ENCODE measurements at regions not wholly inside any gene's neighbourhood (a gene's known extent, or its start where the extent isn't known, plus 50 kb on each side); places are given as distances from the start of the nearest gene placed in this dataset.

GRCh38 chr2:21676676-21677075 is 552.9 kb downstream of the TDRD15 start:
- no peak for DNase-seq (ENCODE audit: low read depth in 2 of 2, low spot score in 1 of 2)

- DNase-seq (ENCODE audit: low read depth in 2 of 2, low spot score in 1 of 2) = no peak
Measured at GRCh38 chr2:21683838-21684237, 560.1 kb downstream of the TDRD15 start.

GRCh38 chr2:21687589-21687988 is 563.8 kb downstream of the TDRD15 start:
- no peak for DNase-seq (ENCODE audit: low read depth in 2 of 2, low spot score in 1 of 2)

GRCh38 chr2:21690005-21690404 is 566.2 kb downstream of the TDRD15 start:
- DNase-seq (ENCODE audit: low read depth in 2 of 2, low spot score in 1 of 2) = no peak

- DNase-seq (ENCODE audit: low read depth in 2 of 2, low spot score in 1 of 2) = no peak
Measured at GRCh38 chr2:21693081-21693480, 569.3 kb downstream of the TDRD15 start.

GRCh38 chr2:21694079-21694878 is 570.5 kb downstream of the TDRD15 start:
- no peak for DNase-seq (ENCODE audit: low read depth in 2 of 2, low spot score in 1 of 2)

GRCh38 chr2:21696900-21697299 is 573.1 kb downstream of the TDRD15 start:
- no peak for DNase-seq (ENCODE audit: low read depth in 2 of 2, low spot score in 1 of 2)

- DNase-seq (ENCODE audit: low read depth in 2 of 2, low spot score in 1 of 2) = no peak
Measured at GRCh38 chr2:21700644-21701043, 576.9 kb downstream of the TDRD15 start.

GRCh38 chr2:21710031-21710430 is 586.3 kb downstream of the TDRD15 start:
- DNase-seq (ENCODE audit: low read depth in 2 of 2, low spot score in 1 of 2) = no peak

- no peak for DNase-seq (ENCODE audit: low read depth in 2 of 2, low spot score in 1 of 2)
Measured at GRCh38 chr2:21710496-21710895, 586.7 kb downstream of the TDRD15 start.

GRCh38 chr2:21715887-21716286 is 592.1 kb downstream of the TDRD15 start:
- DNase-seq (ENCODE audit: low read depth in 2 of 2, low spot score in 1 of 2) = no peak

GRCh38 chr2:21727101-21727500 is 603.3 kb downstream of the TDRD15 start:
- DNase-seq (ENCODE audit: low read depth in 2 of 2, low spot score in 1 of 2) = no peak

- no peak for DNase-seq (ENCODE audit: low read depth in 2 of 2, low spot score in 1 of 2)
Measured at GRCh38 chr2:21728133-21728532, 604.4 kb downstream of the TDRD15 start.

GRCh38 chr2:21730141-21730540 is 606.4 kb downstream of the TDRD15 start:
- DNase-seq (ENCODE audit: low read depth in 2 of 2, low spot score in 1 of 2) = no peak

GRCh38 chr2:21740484-21740883 is 616.7 kb downstream of the TDRD15 start:
- no peak for DNase-seq (ENCODE audit: low read depth in 2 of 2, low spot score in 1 of 2)

GRCh38 chr2:21746499-21746898 is 622.7 kb downstream of the TDRD15 start:
- no peak for DNase-seq (ENCODE audit: low read depth in 2 of 2, low spot score in 1 of 2)

- DNase-seq (ENCODE audit: low read depth in 2 of 2, low spot score in 1 of 2) = no peak
Measured at GRCh38 chr2:21748501-21748900, 624.7 kb downstream of the TDRD15 start.

GRCh38 chr2:21754164-21754788 is 630.5 kb downstream of the TDRD15 start:
- no peak for DNase-seq (ENCODE audit: low read depth in 2 of 2, low spot score in 1 of 2)

- no peak for DNase-seq (ENCODE audit: low read depth in 2 of 2, low spot score in 1 of 2)
Measured at GRCh38 chr2:21757805-21758430, 634.1 kb downstream of the TDRD15 start.

- DNase-seq (ENCODE audit: low read depth in 2 of 2, low spot score in 1 of 2) = no peak
Measured at GRCh38 chr2:21759819-21760218, 636.1 kb downstream of the TDRD15 start.

- DNase-seq (ENCODE audit: low read depth in 2 of 2, low spot score in 1 of 2) = no peak
Measured at GRCh38 chr2:21761361-21761760, 637.6 kb downstream of the TDRD15 start.

- DNase-seq (ENCODE audit: low read depth in 2 of 2, low spot score in 1 of 2) = no peak
Measured at GRCh38 chr2:21763501-21763900, 639.7 kb downstream of the TDRD15 start.
